Right lobe of liver (tissue), 4 donors: ENCODE measurements at regions not wholly inside any gene's neighbourhood (a gene's known extent, or its start where the extent isn't known, plus 50 kb on each side); places are given as distances from the start of the nearest gene placed in this dataset.

Source experiments
- POLR2A ChIP-seq: fragments of 450-650 bp; IDR thresholded peaks from one replicate; pipeline ENCODE4 v1.6.1; 2017; ENCODE audit warnings: antibody characterized with exemption, mild to moderate bottlenecking
- TF ChIP-seq, protein P1 (sequence below), 4 donors: fragments of 200-600 bp in 3 of 4; fragments of 450-650 bp in 1 of 4; IDR thresholded peaks; one replicate each; pipeline versions ENCODE4 v1.5.1 to v1.8.0; 2016 to 2022; ENCODE audit warnings: antibody characterized with exemption in 4 of 4, mild to moderate bottlenecking in 2 of 4
- donor health status: DM: no; HTN: no; CAD: no.
- donor health status: DM: no; HTN: no; CAD: no.
- donor health status: DM: no; HTN: yes; CAD: no.

DNA sequence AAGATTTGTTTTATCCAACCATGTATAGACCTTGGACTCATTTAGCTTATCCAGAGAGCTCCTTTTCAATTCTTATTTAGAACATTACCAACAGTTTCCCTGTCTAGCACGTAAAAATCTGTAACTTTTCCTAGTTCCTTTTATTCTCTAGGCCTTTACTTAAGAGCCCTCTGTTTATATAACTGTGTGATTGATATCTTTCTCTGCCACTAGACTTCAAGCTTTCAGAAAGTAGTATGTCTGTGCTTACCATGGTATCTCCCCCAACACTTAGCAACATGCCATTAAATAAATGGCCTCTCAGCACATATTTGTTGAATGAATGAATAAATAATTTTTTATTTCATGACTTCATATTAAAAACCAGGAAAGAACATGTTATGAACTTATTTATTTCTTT, 209.4 kb downstream of the PTPRC start:
- TF ChIP-seq POLR2A, result no peak
- TF ChIP-seq, protein P1, sequence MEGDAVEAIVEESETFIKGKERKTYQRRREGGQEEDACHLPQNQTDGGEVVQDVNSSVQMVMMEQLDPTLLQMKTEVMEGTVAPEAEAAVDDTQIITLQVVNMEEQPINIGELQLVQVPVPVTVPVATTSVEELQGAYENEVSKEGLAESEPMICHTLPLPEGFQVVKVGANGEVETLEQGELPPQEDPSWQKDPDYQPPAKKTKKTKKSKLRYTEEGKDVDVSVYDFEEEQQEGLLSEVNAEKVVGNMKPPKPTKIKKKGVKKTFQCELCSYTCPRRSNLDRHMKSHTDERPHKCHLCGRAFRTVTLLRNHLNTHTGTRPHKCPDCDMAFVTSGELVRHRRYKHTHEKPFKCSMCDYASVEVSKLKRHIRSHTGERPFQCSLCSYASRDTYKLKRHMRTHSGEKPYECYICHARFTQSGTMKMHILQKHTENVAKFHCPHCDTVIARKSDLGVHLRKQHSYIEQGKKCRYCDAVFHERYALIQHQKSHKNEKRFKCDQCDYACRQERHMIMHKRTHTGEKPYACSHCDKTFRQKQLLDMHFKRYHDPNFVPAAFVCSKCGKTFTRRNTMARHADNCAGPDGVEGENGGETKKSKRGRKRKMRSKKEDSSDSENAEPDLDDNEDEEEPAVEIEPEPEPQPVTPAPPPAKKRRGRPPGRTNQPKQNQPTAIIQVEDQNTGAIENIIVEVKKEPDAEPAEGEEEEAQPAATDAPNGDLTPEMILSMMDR (IDR thresholded peaks at IDR 0.05), result no peak
